K562 (cell line): ENCODE measurements at regions not wholly inside any gene's neighbourhood (a gene's known extent, or its start where the extent isn't known, plus 50 kb on each side); places are given as distances from the start of the nearest gene placed in this dataset.

Experiments
- ATAC-seq: fragments of 200-7000 bp; cut with Tn5 transposase; 3 replicates; pipeline ENCODE4 v1.9.1; 2020; ENCODE audit warnings: moderate library complexity
- BruUV-seq: library from RNA; stranded (reverse); fragments of 400-500 nt; replicated peaks from 2 replicates; lab custom pipeline; 2021; lab: Mats Ljungman, UMichigan
- CTCF ChIA-PET: fragments of 300-600 bp; formaldehyde crosslinking; extraction: SDS; loops from one replicate; lab custom pipeline; 2021; ENCODE audit warnings: low intra/inter-chr PET ratio; lab: Yijun Ruan, JAX
- POLR2A ChIA-PET: fragments of 300-600, 350-650 bp; sonication (Branson Sonifier 250); formaldehyde crosslinking; extraction: SDS; loops from one replicate; lab custom pipeline; 2021; ENCODE audit warnings: antibody characterized with exemption, inconsistent platforms; lab: Yijun Ruan, JAX
- DNase-seq, 4 experiments: peaks; one replicate each; pipeline versions ENCODE4 v3.0.0 to v3.0.0-alpha.2; 2011 to 2018; ENCODE audit warnings: low spot score in 3 of 4, mixed read lengths in 3 of 4; ENCODE audit errors: extremely low read depth in 1 of 4
- FAIRE-seq: peaks from 2 replicates; lab custom pipeline; 2011; peaks lifted over from hg19 to GRCh38; lab: Jason Lieb, UNC
- H2AFZ ChIP-seq: 2 replicates; pipeline ENCODE4 v1.6.0; 2011; ENCODE audit warnings: low read depth, low read length, control low read depth, inconsistent platforms
- H3K27ac ChIP-seq: fragments of 200-600 bp; 3 replicates; pipeline ENCODE4 v1.8.0; 2011; ENCODE audit warnings: low read depth, mild to moderate bottlenecking, control low read depth, inconsistent platforms, low read length, moderate library complexity, mixed read lengths; ENCODE audit errors: extremely low read depth
- H3K27me3 ChIP-seq, 2 experiments: fragments of 300-600 bp in 1 of 2; 2 replicates in 1 of 2; 3 replicates in 1 of 2; pipeline versions ENCODE4 v1.6.0 to v1.8.0; 2011; ENCODE audit warnings: inconsistent platforms in 2 of 2, low read length in 2 of 2, mild to moderate bottlenecking in 1 of 2, mixed read lengths in 1 of 2, moderate library complexity in 1 of 2; ENCODE audit not compliant: control insufficient read depth in 2 of 2, insufficient read depth in 2 of 2
- H3K36me3 ChIP-seq: fragments of 300-600 bp; 3 replicates; pipeline ENCODE4 v1.8.0; 2011; ENCODE audit warnings: mild to moderate bottlenecking, low read length, inconsistent platforms; ENCODE audit not compliant: control insufficient read depth, insufficient read depth
- H3K4me1 ChIP-seq, 2 experiments: fragments of 200-600 bp in 1 of 2; replicated peaks in 1 of 2; 2 replicates in 1 of 2; 3 replicates in 1 of 2; pipeline versions ENCODE4 v1.5.1 to v1.8.0; 2011; ENCODE audit warnings: inconsistent platforms in 2 of 2, low read length in 2 of 2, mild to moderate bottlenecking in 1 of 2, mixed read lengths in 1 of 2, moderate library complexity in 1 of 2; ENCODE audit not compliant: control insufficient read depth in 2 of 2, insufficient read depth in 2 of 2
- H3K4me2 ChIP-seq: 2 replicates; pipeline ENCODE4 v1.6.1; 2011; ENCODE audit warnings: low read length, control low read depth, inconsistent platforms, mixed read lengths; ENCODE audit not compliant: insufficient read depth
- H3K4me3 ChIP-seq: fragments of 200-600 bp; sonication (generic), shearing (Covaris generic); 2 replicates; pipeline ENCODE4 v1.5.1; 2016; ENCODE audit warnings: control low read depth, inconsistent platforms
- H3K79me2 ChIP-seq: fragments of 200-600 bp; 3 replicates; pipeline ENCODE4 v1.8.0; 2011; ENCODE audit warnings: low read length, inconsistent platforms; ENCODE audit not compliant: control insufficient read depth, insufficient read depth
- H3K9ac ChIP-seq, 2 experiments: 2 replicates each; pipeline versions ENCODE4 v1.6.0 to v1.6.1; 2011; ENCODE audit warnings: low read depth in 2 of 2, low read length in 2 of 2, control low read depth in 1 of 2, inconsistent platforms in 1 of 2, mild to moderate bottlenecking in 1 of 2, mixed read lengths in 1 of 2; ENCODE audit not compliant: insufficient read depth in 1 of 2
- H3K9me1 ChIP-seq: one replicate; pipeline ENCODE4 v1.6.0; 2011; ENCODE audit warnings: inconsistent platforms, mild to moderate bottlenecking, low read length, moderate library complexity; ENCODE audit not compliant: control insufficient read depth, insufficient read depth
- H3K9me3 ChIP-seq: replicated peaks from 2 replicates; pipeline ENCODE4 v1.5.1; 2011; ENCODE audit warnings: low read depth, low read length, inconsistent platforms; ENCODE audit not compliant: control insufficient read depth, insufficient read depth
- H4K20me1 ChIP-seq: replicated peaks from 2 replicates; pipeline ENCODE4 v1.6.1; 2011; ENCODE audit warnings: low read length, inconsistent platforms, mixed read lengths; ENCODE audit not compliant: control insufficient read depth, insufficient read depth
- BDP1 ChIP-seq: IDR thresholded peaks from 3 replicates; pipeline ENCODE4 v1.6.1; 2011; ENCODE audit not compliant: insufficient read length, insufficient read depth
- CBFB ChIP-seq: sonication (generic); formaldehyde crosslinking; IDR thresholded peaks from 2 replicates; pipeline ENCODE4 v1.4.0; 2020; ENCODE audit warnings: mild to moderate bottlenecking, missing genetic modification reagents
- DIDO1 ChIP-seq: fragments of 450-650 bp; IDR thresholded peaks from 2 replicates; pipeline ENCODE4 v1.6.1; 2016; ENCODE audit warnings: low read depth, missing biosample characterization, missing genetic modification characterization
- ETS2 ChIP-seq: IDR thresholded peaks from 2 replicates; pipeline ENCODE4 v1.6.1; 2016; ENCODE audit warnings: borderline replicate concordance, missing genetic modification characterization, mild to moderate bottlenecking, moderate library complexity, missing compliant biosample characterization; ENCODE audit not compliant: poor library complexity, severe bottlenecking
- EWSR1 ChIP-seq: fragments of 450-650 bp; IDR thresholded peaks from 2 replicates; pipeline ENCODE4 v1.6.1; 2018; ENCODE audit warnings: borderline replicate concordance, mild to moderate bottlenecking, low read depth, moderate library complexity; ENCODE audit not compliant: partially characterized antibody
- HCFC1 ChIP-seq: IDR thresholded peaks from 2 replicates; pipeline ENCODE4 v1.6.1; 2012; ENCODE audit warnings: low read depth, low read length, improper control_type of control experiment
- HDGF ChIP-seq: fragments of 450-650 bp; IDR thresholded peaks from 2 replicates; pipeline ENCODE4 v1.6.1; 2016
- PHF21A ChIP-seq: fragments of 450-650 bp; IDR thresholded peaks from 2 replicates; pipeline ENCODE4 v1.6.1; 2017; ENCODE audit warnings: low read depth, borderline replicate concordance
- POLR3G ChIP-seq: IDR thresholded peaks from 2 replicates; pipeline ENCODE4 v1.6.1; 2011; ENCODE audit not compliant: insufficient read length, insufficient replicate concordance; ENCODE audit errors: extremely low read depth
- RBFOX2 ChIP-seq: fragments of 200-400 bp; formaldehyde crosslinking; IDR thresholded peaks from 2 replicates; pipeline ENCODE4 v1.6.1; 2017; ENCODE audit warnings: low read depth, mild to moderate bottlenecking, low read length, moderate library complexity
- RBM39 ChIP-seq: fragments of 200-400 bp; formaldehyde crosslinking; optimal IDR thresholded peaks from 2 replicates; pipeline ENCODE3; 2018; ENCODE audit warnings: low read depth, low read length
- ZC3H11A ChIP-seq: IDR thresholded peaks from 2 replicates; pipeline ENCODE4 v1.6.1; 2012; ENCODE audit warnings: low read depth, low read length, improper control_type of control experiment
- ZNF589 ChIP-seq: fragments of 200-800 bp; sonication (Bioruptor generic); IDR thresholded peaks from 2 replicates; pipeline ENCODE4 v1.6.1; 2016; ENCODE audit warnings: low read depth, missing genetic modification characterization, missing compliant biosample characterization
- ZNF740 ChIP-seq, 3 experiments: fragments of 200-800 bp in 1 of 3; sonication (Bioruptor generic) in 1 of 3; sonication (generic) in 1 of 3; formaldehyde crosslinking in 1 of 3; IDR thresholded peaks; 2 replicates each; pipeline versions ENCODE4 v1.6.1 to v1.8.0; 2016 to 2022; ENCODE audit warnings: mild to moderate bottlenecking in 2 of 3, missing compliant biosample characterization in 2 of 3, missing genetic modification characterization in 2 of 3, missing genetic modification reagents in 1 of 3
- WGBS: fragments of 100-300 bp; shearing (Covaris generic); methylation state at CpG from one replicate; pipeline ENCODE4 v1.1.6; 2016; ENCODE audit warnings: low coverage, mixed read lengths; ENCODE audit not compliant: insufficient coverage; ENCODE audit errors: missing lambda C conversion rate; 5-methylcytosine and 5-hydroxymethylcytosine counted together
- in situ Hi-C: fragments of 300-500 bp; cut with MboI; formaldehyde crosslinking; loops from 4 replicates; pipeline ENCODE4 v1.15.0; 2018; ENCODE audit warnings: inconsistent platforms, mixed read lengths
- intact Hi-C: fragments of 100-400 bp; cut with micrococcal nuclease; formaldehyde crosslinking; loops from 2 replicates; pipeline ENCODE4 v1.14.2; 2022

- CTCF ChIA-PET = no interaction called here
- in situ Hi-C loops (no loop called here), intact Hi-C loops (loop anchor here (10.0 kb wide), 2 partner anchors 195 kb away; no protein-coding TSS in a partner anchor)
- no peak overlapping the region for H3K27ac ChIP-seq
- FAIRE-seq (no peak), ATAC-seq (no peak), DNase-seq (no peak)
- H3K4me3 ChIP-seq = no peak overlapping the region
- H3K4me2 ChIP-seq = no peak overlapping the region
- H3K27me3 ChIP-seq = peaks cover 29 to 42% of the 10 kb centered on the region in 2 experiments
- no TSS peak for BruUV-seq
- no peaks in the 10 kb centered on the region for H3K36me3 ChIP-seq
- TF ChIP-seq BDP1 (no peak), RBM39 (no peak), PHF21A (no peak), CBFB (CRISPR knock-in tag) (no peak), RBFOX2 (no peak), ETS2 (no peak), HDGF (no peak), POLR3G (no peak), EWSR1 (no peak), DIDO1 (tag) (no peak), ZNF740 (CRISPR knock-in tag; IDR thresholded peaks at IDR 0.05) (no peak), ZNF740 (tag; IDR thresholded peaks at IDR 0.05) (no peak), ZNF589 (CRISPR knock-in tag) (no peak), HCFC1 (no peak), ZC3H11A (no peak)
- H4K20me1 ChIP-seq = peaks cover 6% of the 10 kb centered on the region; the same call in 1 of the 2 replicates
- no peak overlapping the region for H3K9ac ChIP-seq
- no peaks in the 10 kb centered on the region for H3K9me1 ChIP-seq
- no peak overlapping the region for H2AFZ ChIP-seq
- H3K9me3 ChIP-seq = no peaks in the 10 kb centered on the region
- no peaks in the 10 kb centered on the region for H3K79me2 ChIP-seq
- no peaks in the 10 kb centered on the region for H3K4me1 ChIP-seq
- POLR2A ChIA-PET = interaction anchor here (0.5 to 1.2 kb wide), 2 partner anchors 11 to 44 kb away, joined by 3 read pairs; no protein-coding TSS in a partner anchor
- whole genome bisulfite sequencing = 0% methylated on average over 1 of the region's 1 CpG
Measured at GRCh38 chr21:38929652-38930051, 123.9 kb downstream of the ETS2 start.
